IMR-90 (cell line): ENCODE measurements at regions not wholly inside any gene's neighbourhood (a gene's known extent, or its start where the extent isn't known, plus 50 kb on each side); places are given as distances from the start of the nearest gene placed in this dataset.

Experiments used
- CTCF ChIP-seq: conservative IDR thresholded peaks from 2 replicates; pipeline ENCODE4 v1.5.1; 2012; ENCODE audit warnings: mild to moderate bottlenecking, low read depth, low read length, improper control_type of control experiment
- FOS ChIP-seq: fragments of 150-350 bp; IDR thresholded peaks from 2 replicates; pipeline ENCODE4 v1.6.1; 2016; ENCODE audit warnings: low read depth, low read length
- POLR2A ChIP-seq: IDR thresholded peaks from 2 replicates; pipeline ENCODE4 v1.6.1; 2012; ENCODE audit warnings: mild to moderate bottlenecking, low read depth, low read length
- RAD21 ChIP-seq: IDR thresholded peaks from 2 replicates; pipeline ENCODE4 v1.6.1; 2012; ENCODE audit warnings: low read length, improper control_type of control experiment
- USF2 ChIP-seq: fragments of 150-350 bp; IDR thresholded peaks from 2 replicates; pipeline ENCODE4 v1.6.1; 2017; ENCODE audit warnings: mild to moderate bottlenecking, antibody characterized with exemption, low read length, low read depth

GRCh38 chr1:115910231-115910630 is 66.1 kb upstream of the SLC22A15 start:
- TF ChIP-seq POLR2A (no peak), CTCF (no peak), RAD21 (no peak), USF2 (no peak), FOS (no peak)
